Upper lobe of left lung (tissue), 6 donors: ENCODE measurements at regions not wholly inside any gene's neighbourhood (a gene's known extent, or its start where the extent isn't known, plus 50 kb on each side); places are given as distances from the start of the nearest gene placed in this dataset.
"Not testable (repeated sequence)": the region's sequence is repeated elsewhere in the genome, so short reads cannot be mapped to it uniquely, and the experiment has no call there.

Experiments used
- ATAC-seq, 2 donors: fragments of 200-7000 bp; cut with Tn5 transposase; one replicate each; pipeline ENCODE4 v1.9.1; 2022; ENCODE audit warnings: mild to moderate bottlenecking in 2 of 2, moderate library complexity in 2 of 2; ENCODE audit not compliant: low FRiP score in 2 of 2
- DNase-seq, 2 donors: peaks; one replicate each; pipeline ENCODE4 v3.0.0-alpha.2; 2019 to 2020
- H3K27ac ChIP-seq, 4 donors: fragments of 200-600 bp; sonication (generic); one replicate each; pipeline ENCODE4 v1.5.1; 2016 to 2019
- H3K27me3 ChIP-seq, 4 donors: fragments of 200-600 bp; sonication (generic); one replicate each; pipeline ENCODE4 v1.5.1; 2017 to 2019
- H3K36me3 ChIP-seq, 4 donors: fragments of 200-600 bp; sonication (generic); one replicate each; pipeline ENCODE4 v1.5.1; 2016 to 2019
- H3K4me1 ChIP-seq, 4 donors: fragments of 200-600 bp; sonication (generic); one replicate each; pipeline ENCODE4 v1.5.1; 2018 to 2019
- H3K4me3 ChIP-seq, 4 donors: fragments of 200-600 bp; sonication (generic); one replicate each; pipeline ENCODE4 v1.5.1; 2017 to 2019; ENCODE audit warnings: mild to moderate bottlenecking in 2 of 4, moderate library complexity in 1 of 4
- H3K9me3 ChIP-seq, 4 donors: fragments of 200-600 bp; sonication (generic); one replicate each; pipeline ENCODE4 v1.5.1; 2018 to 2019
- EP300 ChIP-seq, 4 donors: sonication (generic); formaldehyde crosslinking; IDR thresholded peaks; one replicate each; pipeline ENCODE4 v1.5.1; 2017; ENCODE audit warnings: antibody characterized with exemption in 4 of 4, control low read depth in 2 of 4
- POLR2A ChIP-seq, 4 donors: fragments of 450-650 bp; IDR thresholded peaks; one replicate each; pipeline ENCODE4 v1.5.1; 2016 to 2017; ENCODE audit warnings: antibody characterized with exemption in 4 of 4, mild to moderate bottlenecking in 2 of 4
- POLR2AphosphoS5 ChIP-seq, 2 donors: sonication (generic); formaldehyde crosslinking; IDR thresholded peaks; one replicate each; pipeline ENCODE4 v1.5.1; 2017; ENCODE audit warnings: antibody characterized with exemption in 2 of 2
- WGBS, 2 donors: methylation state at CpG; one replicate each; pipeline ENCODE4 v1.1.5; 2017 to 2018; 5-methylcytosine and 5-hydroxymethylcytosine counted together
- TF ChIP-seq, protein P1 (sequence below), 6 experiments: fragments of 450-650 bp in 4 of 6; fragments of 200-600 bp in 2 of 6; sonication (generic) in 2 of 6; IDR thresholded peaks; one replicate each; pipeline ENCODE4 v1.5.1; 2016 to 2019; ENCODE audit warnings: antibody characterized with exemption in 6 of 6
- donor health status: DM: no; HTN: no; CAD: no; lungs with moderate emphysema.
- donor health status: DM: no; HTN: yes; CAD: no; lungs with severe emphysema.

DNA sequence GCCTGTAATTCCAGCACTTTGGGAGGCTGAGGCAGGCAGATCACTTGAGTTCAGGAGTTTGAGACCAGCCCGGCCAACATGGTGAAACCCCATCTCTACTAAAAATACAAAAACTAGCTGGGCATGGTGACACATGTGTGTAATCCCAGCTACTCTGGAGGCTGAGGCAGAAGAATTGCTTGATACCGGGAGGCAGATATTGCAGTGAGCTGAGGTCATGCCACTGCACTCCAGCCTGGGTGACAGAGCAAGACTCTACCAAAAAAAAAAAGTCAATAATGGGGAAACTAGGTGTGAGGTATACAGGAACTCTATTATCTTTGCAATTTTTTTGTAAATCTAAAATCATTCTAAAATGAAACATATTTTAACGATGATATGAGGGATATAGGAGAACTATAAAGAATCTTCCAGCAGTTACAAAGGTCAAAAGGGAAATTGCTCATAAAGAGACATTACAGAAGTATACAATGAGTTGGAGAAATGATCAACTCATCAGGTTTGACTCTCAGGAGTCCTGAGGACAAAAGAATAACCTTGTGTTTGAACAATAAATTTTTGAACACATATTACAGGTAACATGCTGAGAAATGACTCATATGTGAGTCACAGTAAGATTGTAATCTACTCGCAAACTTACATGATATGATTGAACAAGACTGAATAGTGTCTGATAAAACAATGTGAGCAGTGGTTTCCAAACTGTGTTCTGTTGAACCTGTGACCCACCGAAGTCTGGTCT is 272.6 kb downstream of the FGFR2 start:
- no peaks in the 10 kb centered on the region for H3K9me3 ChIP-seq
- no peaks in the 10 kb centered on the region for H3K27me3 ChIP-seq
- ATAC-seq = no peak
- WGBS, 2 donors = 81 to 83% methylated on average over 5 of the region's 5 CpGs
- TF ChIP-seq POLR2A (IDR thresholded peaks at IDR 0.05) = no peak
- TF ChIP-seq, protein P1, sequence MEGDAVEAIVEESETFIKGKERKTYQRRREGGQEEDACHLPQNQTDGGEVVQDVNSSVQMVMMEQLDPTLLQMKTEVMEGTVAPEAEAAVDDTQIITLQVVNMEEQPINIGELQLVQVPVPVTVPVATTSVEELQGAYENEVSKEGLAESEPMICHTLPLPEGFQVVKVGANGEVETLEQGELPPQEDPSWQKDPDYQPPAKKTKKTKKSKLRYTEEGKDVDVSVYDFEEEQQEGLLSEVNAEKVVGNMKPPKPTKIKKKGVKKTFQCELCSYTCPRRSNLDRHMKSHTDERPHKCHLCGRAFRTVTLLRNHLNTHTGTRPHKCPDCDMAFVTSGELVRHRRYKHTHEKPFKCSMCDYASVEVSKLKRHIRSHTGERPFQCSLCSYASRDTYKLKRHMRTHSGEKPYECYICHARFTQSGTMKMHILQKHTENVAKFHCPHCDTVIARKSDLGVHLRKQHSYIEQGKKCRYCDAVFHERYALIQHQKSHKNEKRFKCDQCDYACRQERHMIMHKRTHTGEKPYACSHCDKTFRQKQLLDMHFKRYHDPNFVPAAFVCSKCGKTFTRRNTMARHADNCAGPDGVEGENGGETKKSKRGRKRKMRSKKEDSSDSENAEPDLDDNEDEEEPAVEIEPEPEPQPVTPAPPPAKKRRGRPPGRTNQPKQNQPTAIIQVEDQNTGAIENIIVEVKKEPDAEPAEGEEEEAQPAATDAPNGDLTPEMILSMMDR (IDR thresholded peaks at IDR 0.05) = no peak
- TF ChIP-seq EP300 (IDR thresholded peaks at IDR 0.05) = no peak
- H3K27ac ChIP-seq = no peak overlapping the region
- H3K4me1 ChIP-seq = peaks cover 0 to 4% (median 0%) of the 10 kb centered on the region in 4 donors
- H3K4me3 ChIP-seq = no peak overlapping the region
- DNase-seq = no peak
- H3K36me3 ChIP-seq = no peaks in the 10 kb centered on the region

- no peak for TF ChIP-seq POLR2AphosphoS5 (IDR thresholded peaks at IDR 0.05)
- TF ChIP-seq EP300 (IDR thresholded peaks at IDR 0.05) = no peak
- TF ChIP-seq POLR2A (IDR thresholded peaks at IDR 0.05) = no peak
- TF ChIP-seq, protein P1 (IDR thresholded peaks at IDR 0.05) = no peak
- Histone ChIP-seq H3K4me1 (peaks cover 0 to 4% (median 0%) of the 10 kb centered on the region in 4 donors), H3K36me3 (no peaks in the 10 kb centered on the region), H3K27ac (no peak overlapping the region), H3K27me3 (no peaks in the 10 kb centered on the region), H3K9me3 (no peaks in the 10 kb centered on the region), H3K4me3 (no peak overlapping the region)
- 72 to 73% methylated on average over 4 of the region's 4 CpGs for WGBS, 2 donors
- ATAC-seq (peak in 1 of 2 donors; percentile 68), DNase-seq (no peak)
These were observed 271.3 kb downstream of the FGFR2 start for GRCh38 chr10:121326905-121327304.

- DNase-seq = no peak
- ATAC-seq = no peak
- TF ChIP-seq, protein P1 (IDR thresholded peaks at IDR 0.05) = no peak
- TF ChIP-seq POLR2A (IDR thresholded peaks at IDR 0.05) (no peak), POLR2AphosphoS5 (IDR thresholded peaks at IDR 0.05) (no peak)
- Histone ChIP-seq H3K27me3 (no peaks in the 10 kb centered on the region), H3K9me3 (no peaks in the 10 kb centered on the region), H3K36me3 (no peaks in the 10 kb centered on the region), H3K4me3 (no peak overlapping the region), H3K27ac (no peak overlapping the region), H3K4me1 (peaks cover 0 to 4% (median 0%) of the 10 kb centered on the region in 4 donors)
- 54 to 96% methylated on average over 1 of the region's 1 CpG for WGBS, 2 donors
These were observed 270.5 kb downstream of the FGFR2 start for GRCh38 chr10:121327727-121328126.

GRCh38 chr10:121329631-121330030 is 268.6 kb downstream of the FGFR2 start:
- not testable (repeated sequence) for ATAC-seq, H3K4me1 ChIP-seq, H3K36me3 ChIP-seq, H3K27ac ChIP-seq, H3K9me3 ChIP-seq, H3K27me3 ChIP-seq, DNase-seq, H3K4me3 ChIP-seq
- 93 to 94% methylated on average over 4 of the region's 4 CpGs for WGBS, 2 donors

- DNase-seq (no peak), ATAC-seq (no peak)
- no peak overlapping the region for H3K27ac ChIP-seq
- H3K4me3 ChIP-seq = no peak overlapping the region
- no peaks in the 10 kb centered on the region for H3K36me3 ChIP-seq
- no peaks in the 10 kb centered on the region for H3K9me3 ChIP-seq
- H3K4me1 ChIP-seq = no peaks in the 10 kb centered on the region
- 27 to 53% methylated on average over 1 of the region's 1 CpG for WGBS, 2 donors
- TF ChIP-seq POLR2A (IDR thresholded peaks at IDR 0.05) = no peak
- TF ChIP-seq, protein P1 (IDR thresholded peaks at IDR 0.05) = no peak
- TF ChIP-seq POLR2AphosphoS5 (IDR thresholded peaks at IDR 0.05) = no peak
- no peak for TF ChIP-seq EP300 (IDR thresholded peaks at IDR 0.05)
- H3K27me3 ChIP-seq = no peaks in the 10 kb centered on the region
These were observed 267.7 kb downstream of the FGFR2 start for GRCh38 chr10:121330563-121330962.
